Breast epithelium (tissue), 4 donors: ENCODE measurements at regions not wholly inside any gene's neighbourhood (a gene's known extent, or its start where the extent isn't known, plus 50 kb on each side); places are given as distances from the start of the nearest gene placed in this dataset.

Experiments used
- DNase-seq, 2 donors: peaks; one replicate each; pipeline ENCODE4 v3.0.0-alpha.2; 2019; ENCODE audit warnings: low spot score in 2 of 2
- H3K27ac ChIP-seq, 2 donors: fragments of 200-600 bp; sonication (generic) in 1 of 2; one replicate each; pipeline ENCODE4 v1.5.1; 2016 to 2019; ENCODE audit warnings: mild to moderate bottlenecking in 1 of 2
- H3K27me3 ChIP-seq, 2 donors: fragments of 200-600 bp; sonication (generic) in 1 of 2; one replicate each; pipeline versions ENCODE4 v1.5.1 to v1.6.0; 2017 to 2019; ENCODE audit warnings: control low read depth in 1 of 2, mild to moderate bottlenecking in 1 of 2
- H3K36me3 ChIP-seq: fragments of 200-600 bp; one replicate; pipeline ENCODE4 v1.5.1; 2019
- H3K4me1 ChIP-seq, 2 donors: fragments of 200-600 bp; sonication (generic); one replicate each; pipeline ENCODE4 v1.5.1; 2016 to 2019; ENCODE audit warnings: control low read depth in 1 of 2
- H3K4me3 ChIP-seq, 3 donors: fragments of 200-600 bp; sonication (generic); 1 replicate in 2 of 3; 2 replicates in 1 of 3; pipeline ENCODE4 v1.5.1; 2016 to 2019; ENCODE audit warnings: mild to moderate bottlenecking in 3 of 3, moderate library complexity in 2 of 3
- H3K9me3 ChIP-seq, 2 donors: fragments of 200-600 bp; sonication (generic) in 1 of 2; one replicate each; pipeline ENCODE4 v1.5.1; 2016 to 2019; ENCODE audit warnings: control low read depth in 1 of 2
- POLR2A ChIP-seq: fragments of 450-650 bp; IDR thresholded peaks from one replicate; pipeline ENCODE4 v1.6.1; 2016; ENCODE audit warnings: antibody characterized with exemption, mild to moderate bottlenecking, moderate library complexity
- POLR2AphosphoS5 ChIP-seq, 3 donors: sonication (generic); formaldehyde crosslinking; IDR thresholded peaks; one replicate each; pipeline ENCODE4 v1.6.1; 2017; ENCODE audit warnings: antibody characterized with exemption in 3 of 3
- intact Hi-C: fragments of 100-400 bp; cut with DNase I; formaldehyde crosslinking; loops from one replicate; pipeline ENCODE4 v1.15.1; 2023; ENCODE audit warnings: low total_unique reads
- TF ChIP-seq, protein P1 (sequence below), 3 donors: fragments of 450-650 bp; IDR thresholded peaks; one replicate each; pipeline ENCODE4 v1.5.1; 2016 to 2017; ENCODE audit warnings: antibody characterized with exemption in 3 of 3, mild to moderate bottlenecking in 3 of 3, moderate library complexity in 3 of 3

DNA sequence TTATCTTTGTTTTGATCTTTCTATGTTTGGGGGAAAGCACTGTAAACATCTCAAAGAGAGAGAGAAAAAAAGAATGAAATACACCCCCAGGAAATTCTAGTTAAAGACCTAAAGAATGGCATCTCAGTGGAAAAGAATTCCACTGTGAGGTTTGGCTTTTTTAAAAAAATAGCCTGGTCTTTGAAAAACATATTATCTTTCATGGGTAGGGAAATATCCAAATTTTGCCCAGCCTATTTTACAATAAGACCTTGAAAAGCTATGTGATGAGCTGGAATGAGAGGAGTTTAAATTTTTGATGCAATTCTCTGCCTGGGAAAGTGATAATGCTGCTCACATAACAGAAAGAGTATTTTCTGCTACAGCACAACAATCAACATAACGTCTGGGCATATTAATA is 348.1 kb upstream of the WWC1 start:
- H3K4me3 ChIP-seq = no peak overlapping the region
- TF ChIP-seq, protein P1, sequence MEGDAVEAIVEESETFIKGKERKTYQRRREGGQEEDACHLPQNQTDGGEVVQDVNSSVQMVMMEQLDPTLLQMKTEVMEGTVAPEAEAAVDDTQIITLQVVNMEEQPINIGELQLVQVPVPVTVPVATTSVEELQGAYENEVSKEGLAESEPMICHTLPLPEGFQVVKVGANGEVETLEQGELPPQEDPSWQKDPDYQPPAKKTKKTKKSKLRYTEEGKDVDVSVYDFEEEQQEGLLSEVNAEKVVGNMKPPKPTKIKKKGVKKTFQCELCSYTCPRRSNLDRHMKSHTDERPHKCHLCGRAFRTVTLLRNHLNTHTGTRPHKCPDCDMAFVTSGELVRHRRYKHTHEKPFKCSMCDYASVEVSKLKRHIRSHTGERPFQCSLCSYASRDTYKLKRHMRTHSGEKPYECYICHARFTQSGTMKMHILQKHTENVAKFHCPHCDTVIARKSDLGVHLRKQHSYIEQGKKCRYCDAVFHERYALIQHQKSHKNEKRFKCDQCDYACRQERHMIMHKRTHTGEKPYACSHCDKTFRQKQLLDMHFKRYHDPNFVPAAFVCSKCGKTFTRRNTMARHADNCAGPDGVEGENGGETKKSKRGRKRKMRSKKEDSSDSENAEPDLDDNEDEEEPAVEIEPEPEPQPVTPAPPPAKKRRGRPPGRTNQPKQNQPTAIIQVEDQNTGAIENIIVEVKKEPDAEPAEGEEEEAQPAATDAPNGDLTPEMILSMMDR (IDR thresholded peaks at IDR 0.05) = no peak
- no peak for TF ChIP-seq POLR2AphosphoS5 (IDR thresholded peaks at IDR 0.05)
- TF ChIP-seq POLR2A = no peak
- H3K4me1 ChIP-seq = no peaks in the 10 kb centered on the region
- H3K9me3 ChIP-seq = no peaks in the 10 kb centered on the region
- no peaks in the 10 kb centered on the region for H3K27me3 ChIP-seq
- H3K27ac ChIP-seq = no peak overlapping the region
- no peak for DNase-seq
- H3K36me3 ChIP-seq = no peaks in the 10 kb centered on the region
- intact Hi-C loops = no loop called here

DNA sequence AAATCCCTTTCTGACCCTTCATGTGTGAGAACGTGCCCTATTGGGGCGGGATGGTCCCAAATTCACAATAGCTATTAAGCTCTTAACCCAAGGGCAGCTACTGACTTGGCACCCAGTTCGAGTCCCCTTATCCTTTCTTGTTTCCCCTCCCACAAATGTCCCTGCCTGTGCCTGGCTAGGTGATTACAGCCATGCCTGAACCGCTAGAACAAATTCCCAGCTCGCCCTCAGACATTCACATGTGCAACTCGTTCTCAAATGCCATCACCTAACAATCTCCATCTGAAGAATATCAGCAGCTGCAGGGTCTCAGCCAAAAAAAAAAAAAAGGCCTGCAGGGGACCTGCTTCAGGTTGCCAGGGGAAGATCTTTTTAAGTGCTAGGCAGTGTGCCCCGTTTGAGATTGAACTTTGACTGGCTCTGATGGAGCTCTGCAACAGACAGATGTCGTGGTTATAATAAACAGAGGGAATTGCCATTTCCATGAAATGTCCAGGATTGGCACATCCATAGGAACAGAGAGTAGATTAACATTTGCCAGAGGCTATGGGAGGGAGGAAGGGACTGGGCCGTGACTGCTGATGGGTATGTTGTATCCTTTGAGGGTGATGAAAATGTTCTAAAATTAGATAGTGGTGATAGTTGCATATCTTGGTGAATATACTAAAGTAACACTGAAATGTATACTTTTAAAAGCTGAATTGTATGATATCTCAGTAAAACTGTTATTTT is 347.2 kb upstream of the WWC1 start:
- no peaks in the 10 kb centered on the region for H3K36me3 ChIP-seq
- no peak for TF ChIP-seq POLR2A
- no peak for TF ChIP-seq POLR2AphosphoS5 (IDR thresholded peaks at IDR 0.05)
- TF ChIP-seq, protein P1 (IDR thresholded peaks at IDR 0.05) = no peak
- no peaks in the 10 kb centered on the region for H3K4me1 ChIP-seq
- no peak for DNase-seq
- intact Hi-C loops = no loop called here
- H3K27me3 ChIP-seq = no peaks in the 10 kb centered on the region
- no peaks in the 10 kb centered on the region for H3K9me3 ChIP-seq
- H3K4me3 ChIP-seq = no peak overlapping the region
- no peak overlapping the region for H3K27ac ChIP-seq

DNA sequence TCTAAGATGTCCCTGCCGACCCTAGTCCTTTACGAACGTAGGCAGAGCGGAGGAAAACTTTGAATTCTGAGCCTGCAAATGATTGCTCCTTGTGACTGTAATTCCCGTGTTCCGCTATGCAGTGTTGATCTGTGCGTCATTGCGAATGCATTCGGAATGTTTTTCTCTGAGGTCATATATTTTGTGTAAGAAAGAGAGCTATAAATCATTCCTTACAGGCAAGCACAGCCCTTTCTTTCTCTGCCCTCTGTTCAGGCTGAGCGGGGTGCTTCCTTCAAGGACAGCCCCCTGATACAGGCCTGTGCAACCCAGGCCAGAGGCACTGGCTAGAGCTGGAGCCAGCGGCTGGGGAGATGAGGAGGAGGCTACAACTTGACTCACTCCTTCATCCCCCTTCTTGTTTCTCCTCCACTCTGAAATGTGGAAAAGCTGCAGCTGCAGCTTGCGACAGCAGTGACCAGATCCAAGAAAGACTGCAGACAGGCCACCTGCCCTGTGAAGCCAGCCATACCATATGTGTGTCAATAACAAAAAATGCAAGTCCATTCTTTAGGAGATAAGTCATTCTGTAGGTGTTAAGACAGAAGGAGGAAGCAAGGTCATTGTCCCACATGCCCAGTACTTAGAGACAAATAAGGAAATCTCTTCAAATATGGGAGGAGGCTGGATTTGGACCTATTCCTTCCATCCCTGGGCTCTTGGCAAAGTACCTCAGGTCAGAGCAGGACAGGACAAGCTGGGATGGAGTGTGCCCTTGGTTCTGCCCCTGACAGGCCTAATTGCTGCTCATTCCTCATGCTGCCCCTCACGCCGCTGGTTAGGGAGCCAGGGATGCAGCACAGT is 345.7 kb upstream of the WWC1 start:
- H3K36me3 ChIP-seq = no peaks in the 10 kb centered on the region
- H3K4me3 ChIP-seq = no peak overlapping the region
- no peaks in the 10 kb centered on the region for H3K4me1 ChIP-seq
- H3K27me3 ChIP-seq = no peaks in the 10 kb centered on the region
- intact Hi-C loops = no loop called here
- H3K27ac ChIP-seq = peak overlapping the region; percentile 30 to 63
- DNase-seq = peak in 1 of 2 donors; percentile 43
- TF ChIP-seq, protein P1 (IDR thresholded peaks at IDR 0.05) = no peak
- TF ChIP-seq POLR2AphosphoS5 (IDR thresholded peaks at IDR 0.05) (no peak), POLR2A (no peak)
- no peaks in the 10 kb centered on the region for H3K9me3 ChIP-seq

DNA sequence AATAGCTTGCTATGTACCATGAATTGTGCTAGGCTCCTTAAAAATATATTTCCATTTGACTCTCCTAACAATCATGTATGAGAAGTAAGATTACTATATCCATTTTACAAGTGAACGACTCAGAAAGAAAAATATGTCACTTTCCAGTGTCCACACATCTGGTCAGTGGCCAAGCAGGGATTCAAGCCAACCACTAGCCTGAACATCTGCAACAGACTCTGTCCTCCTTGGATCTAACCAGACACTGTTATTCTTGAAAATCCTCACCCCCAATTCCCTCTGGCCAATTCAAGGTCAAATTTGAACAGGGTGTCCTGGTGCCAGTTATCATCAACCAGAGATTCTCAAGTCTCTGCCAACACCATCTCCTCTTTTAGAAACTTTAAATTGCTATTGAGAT is 344.1 kb upstream of the WWC1 start:
- no peak overlapping the region for H3K4me3 ChIP-seq
- H3K27me3 ChIP-seq = no peaks in the 10 kb centered on the region
- no peak overlapping the region for H3K27ac ChIP-seq
- H3K4me1 ChIP-seq = no peaks in the 10 kb centered on the region
- intact Hi-C loops = no loop called here
- no peak for TF ChIP-seq POLR2AphosphoS5 (IDR thresholded peaks at IDR 0.05)
- no peak for DNase-seq
- no peaks in the 10 kb centered on the region for H3K9me3 ChIP-seq
- no peaks in the 10 kb centered on the region for H3K36me3 ChIP-seq

DNA sequence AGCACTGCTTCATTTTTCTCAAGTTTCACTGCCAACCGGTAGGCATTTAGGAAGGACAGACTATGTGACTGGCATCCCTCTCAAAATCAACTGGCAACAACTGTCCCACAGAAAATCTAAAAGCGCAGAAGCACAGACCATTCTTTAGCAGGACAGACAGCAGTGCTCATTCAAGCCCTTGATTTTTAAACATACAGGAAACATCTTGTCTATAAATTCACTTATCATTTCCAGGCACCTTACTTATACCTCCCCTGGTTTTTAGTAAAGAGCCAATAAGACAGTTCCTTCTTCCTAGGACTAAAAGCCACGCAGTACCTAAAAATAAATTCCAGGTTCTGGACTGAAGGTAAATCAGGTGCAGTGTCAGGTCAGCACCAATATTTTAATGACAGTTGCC is 343.2 kb upstream of the WWC1 start:
- no peak for DNase-seq
- H3K9me3 ChIP-seq = no peaks in the 10 kb centered on the region
- H3K36me3 ChIP-seq = no peaks in the 10 kb centered on the region
- H3K4me3 ChIP-seq = no peak overlapping the region
- intact Hi-C loops = no loop called here
- H3K4me1 ChIP-seq = no peaks in the 10 kb centered on the region
- TF ChIP-seq, protein P1 (IDR thresholded peaks at IDR 0.05) = no peak
- TF ChIP-seq POLR2A (no peak), POLR2AphosphoS5 (IDR thresholded peaks at IDR 0.05) (no peak)
- no peak overlapping the region for H3K27ac ChIP-seq
- no peaks in the 10 kb centered on the region for H3K27me3 ChIP-seq
